SK-N-SH (cell line): ENCODE measurements at regions not wholly inside any gene's neighbourhood (a gene's known extent, or its start where the extent isn't known, plus 50 kb on each side); places are given as distances from the start of the nearest gene placed in this dataset.

Source experiments
- CTCF ChIA-PET: fragments of 300-600, 350-600 bp; formaldehyde crosslinking; extraction: SDS; loops from one replicate; lab custom pipeline; 2021; lab: Yijun Ruan, JAX
- POLR2A ChIA-PET: fragments of 350-600 bp; sonication (Branson Sonifier 250); formaldehyde crosslinking; extraction: SDS; loops from one replicate; lab custom pipeline; 2020; ENCODE audit warnings: antibody characterized with exemption, inconsistent platforms; lab: Yijun Ruan, JAX
- DNase-seq: peaks from one replicate; pipeline ENCODE4 v3.0.0; 2012
- H2AFZ ChIP-seq: fragments of 200-600 bp; sonication (generic); 2 replicates; pipeline ENCODE4 v1.8.1; 2016; ENCODE audit warnings: antibody characterized with exemption, mild to moderate bottlenecking, low read depth
- H3F3A ChIP-seq: fragments of 200-600 bp; sonication (generic); replicated peaks from 2 replicates; pipeline ENCODE3; 2016; ENCODE audit warnings: antibody characterized with exemption, mild to moderate bottlenecking; ENCODE audit not compliant: insufficient read depth
- H3K27ac ChIP-seq, 2 experiments: fragments of 200-500 bp in 1 of 2; fragments of 200-600 bp in 1 of 2; sonication (Bioruptor generic) in 1 of 2; sonication (generic), shearing (Covaris generic) in 1 of 2; 2 replicates each; pipeline versions ENCODE4 v1.5.1 to v1.6.1; 2014 to 2016; ENCODE audit warnings: low read depth in 2 of 2, inconsistent platforms in 1 of 2, low read length in 1 of 2, mild to moderate bottlenecking in 1 of 2, mixed read lengths in 1 of 2
- H3K27me3 ChIP-seq: fragments of 200-600 bp; sonication (generic), shearing (Covaris generic); 2 replicates; pipeline ENCODE4 v1.6.1; 2016; ENCODE audit warnings: mixed run types; ENCODE audit not compliant: insufficient read depth
- H3K36me3 ChIP-seq, 2 experiments: fragments of 200-500 bp in 1 of 2; fragments of 200-600 bp in 1 of 2; sonication (Bioruptor generic) in 1 of 2; sonication (generic) in 1 of 2; replicated peaks in 1 of 2; 2 replicates each; pipeline versions ENCODE3 to v1.5.1; 2014 to 2016; ENCODE audit warnings: low read length in 1 of 2, mild to moderate bottlenecking in 1 of 2; ENCODE audit not compliant: insufficient read depth in 2 of 2, control insufficient read depth in 1 of 2
- H3K4me1 ChIP-seq, 2 experiments: fragments of 200-500 bp in 1 of 2; fragments of 200-600 bp in 1 of 2; sonication (Bioruptor generic) in 1 of 2; sonication (generic), shearing (Covaris generic) in 1 of 2; 2 replicates each; pipeline versions ENCODE4 v1.5.1 to v1.6.1; 2014 to 2016; ENCODE audit warnings: low read depth in 1 of 2, low read length in 1 of 2, mixed run types in 1 of 2; ENCODE audit not compliant: insufficient read depth in 2 of 2, control insufficient read depth in 1 of 2
- H3K4me2 ChIP-seq: fragments of 200-600 bp; sonication (generic), shearing (Covaris generic); 2 replicates; pipeline ENCODE4 v1.6.1; 2017; ENCODE audit warnings: mixed run types
- H3K4me3 ChIP-seq, 2 experiments: fragments of 200-500 bp in 1 of 2; fragments of 200-600 bp in 1 of 2; sonication (Bioruptor generic) in 1 of 2; sonication (generic), shearing (Covaris generic) in 1 of 2; 2 replicates each; pipeline versions ENCODE4 v1.5.1 to v1.8.1; 2014 to 2016; ENCODE audit warnings: low read depth in 2 of 2, inconsistent platforms in 1 of 2, low read length in 1 of 2, mild to moderate bottlenecking in 1 of 2, mixed read lengths in 1 of 2, moderate library complexity in 1 of 2
- H3K79me2 ChIP-seq: fragments of 200-600 bp; sonication (generic); 2 replicates; pipeline ENCODE4 v1.8.1; 2017; ENCODE audit warnings: mild to moderate bottlenecking; ENCODE audit not compliant: insufficient read depth
- H3K9ac ChIP-seq: fragments of 200-600 bp; sonication (generic); 2 replicates; pipeline ENCODE4 v1.6.1; 2017; ENCODE audit warnings: mixed run types
- H3K9me2 ChIP-seq: fragments of 200-600 bp; sonication (generic); 2 replicates; pipeline ENCODE4 v1.6.1; 2017; ENCODE audit warnings: mixed run types
- H3K9me3 ChIP-seq: fragments of 200-600 bp; sonication (generic); 2 replicates; pipeline ENCODE4 v1.6.1; 2017; ENCODE audit warnings: mixed run types, mild to moderate bottlenecking, moderate library complexity
- H4K20me1 ChIP-seq: fragments of 200-600 bp; sonication (generic); 2 replicates; pipeline ENCODE4 v1.6.1; 2017; ENCODE audit warnings: mild to moderate bottlenecking, mixed run types; ENCODE audit not compliant: insufficient read depth
- CHD2 ChIP-seq: fragments of 150-350 bp; IDR thresholded peaks from 2 replicates; pipeline ENCODE4 v1.6.1; 2018; ENCODE audit warnings: low read length; ENCODE audit not compliant: partially characterized antibody
- IRF3 ChIP-seq: fragments of 150-350 bp; IDR thresholded peaks from 2 replicates; pipeline ENCODE4 v1.6.1; 2016; ENCODE audit warnings: mild to moderate bottlenecking, low read depth, low read length
- NFIC ChIP-seq: IDR thresholded peaks from 2 replicates; pipeline ENCODE4 v1.4.0; 2012; ENCODE audit warnings: borderline replicate concordance
- RFX5 ChIP-seq: IDR thresholded peaks from 2 replicates; pipeline ENCODE4 v1.6.1; 2012; ENCODE audit warnings: mild to moderate bottlenecking, improper control_type of control experiment, low read length
- RXRA ChIP-seq: IDR thresholded peaks from 2 replicates; pipeline ENCODE4 v1.4.0; 2012; ENCODE audit warnings: low read depth, mild to moderate bottlenecking, borderline replicate concordance
- SIN3A ChIP-seq: IDR thresholded peaks from 2 replicates; pipeline ENCODE4 v1.6.1; 2012; ENCODE audit warnings: low read depth, mild to moderate bottlenecking, low read length, moderate library complexity, borderline replicate concordance
- TAF1 ChIP-seq: IDR thresholded peaks from 2 replicates; pipeline ENCODE4 v1.6.1; 2012; ENCODE audit warnings: low read depth, mild to moderate bottlenecking, low read length, moderate library complexity, borderline replicate concordance
- TEAD4 ChIP-seq: IDR thresholded peaks from 2 replicates; pipeline ENCODE4 v1.4.0; 2012; ENCODE audit warnings: mild to moderate bottlenecking, borderline replicate concordance; ENCODE audit not compliant: insufficient read depth
- WGBS: methylation state at CpG from one replicate; pipeline ENCODE4 v1.1.6; 2017; ENCODE audit warnings: low lambda C conversion rate; 5-methylcytosine and 5-hydroxymethylcytosine counted together

GRCh38 chr5:113770648-113771047 is 257.2 kb downstream of the YTHDC2 start:
- no peaks in the 10 kb centered on the region for H3K9me3 ChIP-seq
- H3K9me2 ChIP-seq, result no peaks in the 10 kb centered on the region
- no peak for DNase-seq
- H3K4me2 ChIP-seq, result no peak overlapping the region
- H2AFZ ChIP-seq, result no peak overlapping the region
- no peaks in the 10 kb centered on the region for H3K4me1 ChIP-seq
- WGBS, result 23% methylated on average over 3 of the region's 3 CpGs
- no peaks in the 10 kb centered on the region for H3F3A ChIP-seq
- no peaks in the 10 kb centered on the region for H4K20me1 ChIP-seq
- TF ChIP-seq IRF3 (no peak), RXRA (no peak), TEAD4 (no peak), TAF1 (no peak), CHD2 (no peak)
- no peak overlapping the region for H3K27ac ChIP-seq
- no peak overlapping the region for H3K9ac ChIP-seq
- ChIA-PET POLR2A (no interaction called here), CTCF (no interaction called here)
- H3K36me3 ChIP-seq, result no peaks in the 10 kb centered on the region
- no peaks in the 10 kb centered on the region for H3K27me3 ChIP-seq
- no peaks in the 10 kb centered on the region for H3K79me2 ChIP-seq
- H3K4me3 ChIP-seq, result no peak overlapping the region

DNA sequence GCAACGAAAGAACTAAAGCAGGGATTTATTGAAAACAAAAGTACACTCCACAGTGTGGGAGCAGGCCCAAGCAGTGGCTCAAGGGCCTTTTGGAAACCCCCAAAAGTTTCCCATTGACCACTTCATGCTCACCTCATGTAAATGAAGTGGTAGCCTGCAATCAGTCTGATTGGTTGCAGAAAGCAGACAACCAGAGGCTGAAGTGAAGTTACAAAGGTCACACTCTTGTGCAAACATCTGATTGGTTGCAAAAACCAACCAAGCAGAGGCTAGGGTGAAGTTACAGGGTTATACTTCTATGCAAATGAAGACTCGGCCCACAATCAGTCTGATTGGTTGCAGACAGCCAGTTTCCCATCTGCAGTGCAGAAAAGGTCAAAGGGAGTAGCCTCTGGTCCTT is 258.0 kb downstream of the YTHDC2 start:
- Histone ChIP-seq H3K9me2 (no peaks in the 10 kb centered on the region), H3K27me3 (no peaks in the 10 kb centered on the region), H3K36me3 (no peaks in the 10 kb centered on the region), H3K79me2 (no peaks in the 10 kb centered on the region), H4K20me1 (no peaks in the 10 kb centered on the region), H3K27ac (no peak overlapping the region), H3F3A (no peaks in the 10 kb centered on the region), H3K4me2 (no peak overlapping the region), H3K9ac (no peak overlapping the region), H3K9me3 (no peaks in the 10 kb centered on the region), H3K4me3 (no peak overlapping the region), H3K4me1 (no peaks in the 10 kb centered on the region), H2AFZ (no peak overlapping the region)
- ChIA-PET POLR2A (no interaction called here), CTCF (no interaction called here)
- WGBS, result 0% methylated on average over 2 of the region's 2 CpGs
- no peak for DNase-seq
- TF ChIP-seq SIN3A (no peak), NFIC (no peak)

GRCh38 chr5:113776168-113776567 is 262.7 kb downstream of the YTHDC2 start:
- Histone ChIP-seq H4K20me1 (no peaks in the 10 kb centered on the region), H3K9ac (no peak overlapping the region), H3K27ac (no peak overlapping the region), H2AFZ (no peak overlapping the region), H3K4me2 (0 out of 2 replicates have a peak overlapping the region, but pooled peaks have one; percentile 15), H3K4me3 (no peak overlapping the region), H3K4me1 (no peaks in the 10 kb centered on the region), H3F3A (no peaks in the 10 kb centered on the region), H3K27me3 (no peaks in the 10 kb centered on the region), H3K36me3 (no peaks in the 10 kb centered on the region)
- CTCF ChIA-PET, result no interaction called here
- POLR2A ChIA-PET, result no interaction called here
- no peak for DNase-seq
- 23% methylated on average over 5 of the region's 5 CpGs for WGBS
- TF ChIP-seq RXRA (no peak), RFX5 (no peak), NFIC (no peak)
- TF ChIP-seq, all 33 proteins: peak for 0
- Histone ChIP-seq H3K9me2 (no peaks in the 10 kb centered on the region), H3K79me2 (no peaks in the 10 kb centered on the region), H3K9me3 (no peaks in the 10 kb centered on the region)
